Naive thymus-derived CD4-positive, alpha-beta T cell (primary cell): ENCODE measurements at regions not wholly inside any gene's neighbourhood (a gene's known extent, or its start where the extent isn't known, plus 50 kb on each side); places are given as distances from the start of the nearest gene placed in this dataset.

Source experiments
- ATAC-seq: fragments of 150-1000 bp; cut with Tn5 transposase; 2 replicates; pipeline ENCODE4 v1.10.0; 2021; ENCODE audit warnings: mild to moderate bottlenecking, moderate library complexity
- CTCF ChIA-PET: fragments of 350-600 bp; sonication (Branson Sonifier 250); formaldehyde crosslinking; loops from one replicate; lab custom pipeline; 2021; ENCODE audit warnings: antibody characterized with exemption; lab: Charles Lee
- POLR2A ChIA-PET: fragments of 350-600 bp; sonication (Branson Sonifier 250); formaldehyde crosslinking; loops from one replicate; lab custom pipeline; 2021; ENCODE audit warnings: antibody characterized with exemption, inconsistent platforms; lab: Charles Lee
- DNase-seq, 9 donors: peaks; one replicate each; pipeline versions ENCODE4 v3.0.0 to v3.0.0-alpha.2; 2020 to 2022; ENCODE audit warnings: mixed read lengths in 1 of 9
- H3K27ac ChIP-seq: one replicate; pipeline ENCODE4 v1.7.0; 2013; ENCODE audit warnings: mild to moderate bottlenecking, low read depth, low read length, moderate library complexity
- H3K27me3 ChIP-seq, 2 donors: one replicate each; pipeline ENCODE4 v1.7.0; 2013; ENCODE audit warnings: low read length in 2 of 2, mild to moderate bottlenecking in 2 of 2, moderate library complexity in 2 of 2; ENCODE audit not compliant: control insufficient read depth in 2 of 2, insufficient read depth in 2 of 2
- H3K36me3 ChIP-seq, 3 experiments: 1 replicate in 2 of 3; 2 replicates in 1 of 3; pipeline ENCODE4 v1.7.0; 2013; ENCODE audit warnings: low read length in 3 of 3, mild to moderate bottlenecking in 3 of 3, moderate library complexity in 1 of 3; ENCODE audit not compliant: insufficient read depth in 3 of 3, control insufficient read depth in 2 of 3
- H3K4me1 ChIP-seq, 2 donors: one replicate each; pipeline ENCODE4 v1.7.0; 2013; ENCODE audit warnings: low read length in 2 of 2, mild to moderate bottlenecking in 2 of 2, moderate library complexity in 1 of 2; ENCODE audit not compliant: control insufficient read depth in 2 of 2, insufficient read depth in 2 of 2
- H3K4me3 ChIP-seq: 2 replicates; pipeline ENCODE4 v1.7.0; 2013; ENCODE audit warnings: mild to moderate bottlenecking, low read length
- H3K9me3 ChIP-seq, 3 experiments: 1 replicate in 2 of 3; 2 replicates in 1 of 3; pipeline ENCODE4 v1.7.0; 2013; ENCODE audit warnings: low read length in 3 of 3; ENCODE audit not compliant: control insufficient read depth in 2 of 3
- H3K27ac Mint-ChIP-seq, 9 donors: one replicate each; pipeline ENCODE4 v1.8.0; 2020 to 2022; ENCODE audit warnings: mixed read lengths in 9 of 9, mild to moderate bottlenecking in 8 of 9, moderate library complexity in 5 of 9, inconsistent platforms in 2 of 9
- H3K27me3 Mint-ChIP-seq, 5 donors: one replicate each; pipeline ENCODE4 v1.8.0; 2021 to 2022; ENCODE audit warnings: mixed read lengths in 5 of 5, mild to moderate bottlenecking in 1 of 5
- H3K36me3 Mint-ChIP-seq, 5 donors: one replicate each; pipeline ENCODE4 v1.8.0; 2020 to 2022; ENCODE audit warnings: mixed read lengths in 5 of 5, mild to moderate bottlenecking in 3 of 5, inconsistent platforms in 1 of 5
- H3K4me1 Mint-ChIP-seq, 7 donors: one replicate each; pipeline ENCODE4 v1.8.0; 2020 to 2022; ENCODE audit warnings: mixed read lengths in 7 of 7, mild to moderate bottlenecking in 3 of 7, inconsistent platforms in 1 of 7
- H3K4me3 Mint-ChIP-seq, 10 donors: one replicate each; pipeline ENCODE4 v1.8.0; 2020 to 2022; ENCODE audit warnings: mild to moderate bottlenecking in 10 of 10, mixed read lengths in 10 of 10, moderate library complexity in 6 of 10, inconsistent platforms in 2 of 10
- H3K9me3 Mint-ChIP-seq, 11 donors: one replicate each; pipeline ENCODE4 v1.8.0; 2020 to 2022; ENCODE audit warnings: mixed read lengths in 11 of 11, mild to moderate bottlenecking in 4 of 11, inconsistent platforms in 1 of 11, moderate library complexity in 1 of 11
- intact Hi-C, 2 donors: fragments of 100-400 bp; cut with micrococcal nuclease; formaldehyde crosslinking; loops; one replicate each; pipeline ENCODE4 v1.15.1; 2023

DNA sequence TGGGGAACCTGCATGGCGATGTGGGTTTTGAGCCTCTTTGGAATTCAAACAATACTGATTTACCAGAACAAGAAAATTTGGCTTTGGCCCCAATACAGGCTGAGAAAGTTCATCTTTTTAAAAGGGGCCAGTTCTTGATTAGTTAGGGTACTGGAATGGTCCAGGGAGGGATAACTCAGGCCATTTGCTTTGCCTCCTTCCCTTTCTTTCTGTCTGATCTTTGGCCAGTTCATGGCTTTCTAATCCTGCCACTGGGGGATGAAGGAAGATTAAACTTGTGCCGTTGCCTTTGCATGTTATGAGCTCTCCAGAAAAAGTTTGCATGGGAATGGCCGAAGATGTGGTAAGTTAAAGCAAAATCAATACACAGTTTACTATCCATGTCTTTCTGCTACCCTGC lies 78.4 kb downstream of the ADAMTS15 start:
- Histone ChIP-seq H3K27ac (no peak overlapping the region), H3K4me1 (no peaks in the 10 kb centered on the region), H3K36me3 (no peaks in the 10 kb centered on the region), H3K9me3 (no peaks in the 10 kb centered on the region), H3K27me3 (no peaks in the 10 kb centered on the region), H3K4me3 (no peak overlapping the region)
- ATAC-seq, result no peak
- Mint-ChIP-seq H3K4me3 (no peak overlapping the region), H3K9me3 (peaks cover 0 to 2% (median 0%) of the 10 kb centered on the region in 11 donors), H3K4me1 (no peaks in the 10 kb centered on the region), H3K27me3 (peaks cover under 1 to 12% (median 4%) of the 10 kb centered on the region in 5 donors), H3K27ac (no peak overlapping the region), H3K36me3 (no peaks in the 10 kb centered on the region)
- ChIA-PET POLR2A (no interaction called here), CTCF (no interaction called here)
- intact Hi-C loops, result no loop called here
- no peak for DNase-seq

DNA sequence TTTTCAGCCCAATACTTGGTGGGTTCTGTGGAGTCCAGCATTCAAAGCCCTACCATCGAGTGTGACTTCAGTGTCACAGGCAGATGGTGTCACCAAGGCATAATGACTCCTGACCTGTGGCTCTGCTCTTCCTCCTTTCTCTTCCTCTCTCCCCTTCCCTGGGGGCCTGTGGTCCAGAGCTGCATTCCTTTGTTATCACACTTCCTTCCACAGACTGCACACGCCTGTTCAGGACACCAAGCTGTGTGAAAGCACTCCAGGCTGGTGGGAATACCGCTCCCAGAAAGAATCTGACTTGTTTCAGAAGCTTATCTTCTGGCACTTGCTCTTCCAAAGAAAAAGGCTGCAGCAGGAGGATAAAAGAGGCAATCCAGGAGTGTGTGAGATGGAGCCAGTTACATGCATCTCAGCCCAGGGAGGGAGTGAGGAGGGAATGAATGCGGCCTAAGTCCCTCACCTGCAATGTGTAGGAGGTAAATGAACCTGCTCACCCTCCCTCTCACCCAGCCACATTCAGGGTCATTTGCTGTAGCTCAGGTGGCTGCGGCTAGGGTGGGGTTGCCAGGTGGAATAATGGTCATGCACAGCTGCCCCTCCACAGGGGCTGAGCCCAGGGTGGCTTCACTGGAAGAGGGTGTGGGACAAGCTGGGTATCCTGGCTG lies 79.3 kb downstream of the ADAMTS15 start:
- Mint-ChIP-seq H3K36me3 (no peaks in the 10 kb centered on the region), H3K4me1 (no peaks in the 10 kb centered on the region), H3K9me3 (no peaks in the 10 kb centered on the region), H3K4me3 (no peak overlapping the region), H3K27ac (no peak overlapping the region), H3K27me3 (peaks cover 1 to 12% (median 4%) of the 10 kb centered on the region in 5 donors)
- no peaks in the 10 kb centered on the region for H3K9me3 ChIP-seq
- no peaks in the 10 kb centered on the region for H3K36me3 ChIP-seq
- no peaks in the 10 kb centered on the region for H3K27me3 ChIP-seq
- DNase-seq (no peak), ATAC-seq (no peak)
- no peak overlapping the region for H3K27ac ChIP-seq
- CTCF ChIA-PET, result no interaction called here
- H3K4me1 ChIP-seq, result no peaks in the 10 kb centered on the region
- POLR2A ChIA-PET, result no interaction called here
- no peak overlapping the region for H3K4me3 ChIP-seq
- intact Hi-C loops, result no loop called here

DNA sequence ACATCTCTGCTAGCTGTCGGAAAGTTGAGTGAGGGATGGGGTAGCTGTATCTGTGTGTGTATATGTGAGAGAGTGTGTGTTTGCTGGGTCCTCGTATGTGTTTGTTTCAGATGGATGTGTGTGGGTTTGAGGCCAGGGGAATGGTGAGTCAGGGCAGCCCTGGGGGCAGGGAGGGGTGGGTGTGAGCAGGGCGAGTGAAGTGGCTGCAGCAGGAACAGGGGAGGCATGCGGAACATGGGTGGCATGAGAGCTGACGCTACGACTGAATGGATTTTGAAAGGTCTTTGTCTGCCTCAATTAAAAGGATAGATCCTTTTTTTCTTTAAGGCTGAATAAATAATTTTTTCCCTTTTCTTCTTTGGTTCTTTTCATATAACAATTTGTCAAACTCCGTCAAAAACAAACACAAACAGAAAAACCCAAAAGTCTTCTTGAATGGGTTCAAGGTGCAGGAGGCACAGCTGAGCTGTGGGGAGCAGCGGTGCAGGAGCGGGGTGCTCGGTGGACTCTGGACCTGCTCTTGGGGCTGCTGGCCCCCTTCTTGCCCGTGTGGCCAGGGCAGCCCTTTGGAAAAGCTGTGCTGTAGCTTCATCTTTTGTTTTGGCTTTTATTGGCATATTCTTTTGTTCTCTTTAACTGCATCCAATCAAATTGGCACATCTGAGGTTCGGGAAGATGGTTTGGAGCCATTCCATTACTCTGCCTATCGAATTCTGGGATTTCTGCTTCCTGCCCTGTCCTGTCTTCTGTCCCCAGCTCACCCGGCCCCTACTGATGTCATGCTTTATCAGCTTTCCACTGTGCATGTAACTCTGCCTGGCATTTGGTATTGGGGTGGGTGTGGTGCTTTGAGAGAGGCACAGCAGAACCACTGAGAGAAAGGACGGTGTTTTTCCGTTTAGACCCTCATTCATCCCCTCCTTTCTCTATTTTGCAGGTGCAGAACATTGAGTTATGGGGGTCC lies 80.1 kb downstream of the ADAMTS15 start:
- POLR2A ChIA-PET, result no interaction called here

DNA sequence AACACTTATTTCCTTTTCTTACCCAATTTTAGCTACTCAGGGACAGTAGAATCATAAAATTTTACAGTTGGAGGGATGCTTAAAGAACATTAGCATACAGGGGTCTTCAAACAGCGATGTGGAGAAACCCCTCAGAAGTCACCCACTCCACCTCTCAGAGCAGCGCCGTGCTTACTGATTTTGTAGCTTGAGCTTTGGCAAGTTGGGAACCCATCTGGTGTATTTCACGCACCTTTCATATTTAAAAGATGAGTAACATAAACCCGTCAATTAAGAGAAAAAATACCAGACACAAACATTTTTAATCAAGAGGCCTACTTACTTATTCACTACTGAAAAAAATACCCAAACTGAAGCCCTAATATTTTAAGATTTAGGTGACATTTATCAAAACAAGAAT lies 80.9 kb downstream of the ADAMTS15 start:
- Mint-ChIP-seq H3K27ac (no peak overlapping the region), H3K4me3 (no peak overlapping the region), H3K4me1 (no peaks in the 10 kb centered on the region), H3K36me3 (no peaks in the 10 kb centered on the region), H3K27me3 (peaks cover 1 to 12% (median 4%) of the 10 kb centered on the region in 5 donors), H3K9me3 (no peaks in the 10 kb centered on the region)
- no peaks in the 10 kb centered on the region for H3K27me3 ChIP-seq
- ChIA-PET POLR2A (no interaction called here), CTCF (no interaction called here)
- intact Hi-C loops, result no loop called here
- H3K4me3 ChIP-seq, result no peak overlapping the region
- H3K9me3 ChIP-seq, result no peaks in the 10 kb centered on the region
- no peaks in the 10 kb centered on the region for H3K36me3 ChIP-seq
- no peak overlapping the region for H3K27ac ChIP-seq
- no peaks in the 10 kb centered on the region for H3K4me1 ChIP-seq
- ATAC-seq (no peak), DNase-seq (no peak)

More for the DNA sequence above, 80.1 kb downstream of the ADAMTS15 start:
- Histone ChIP-seq H3K4me3 (no peak overlapping the region), H3K4me1 (no peaks in the 10 kb centered on the region), H3K27me3 (no peaks in the 10 kb centered on the region), H3K9me3 (no peaks in the 10 kb centered on the region), H3K27ac (no peak overlapping the region), H3K36me3 (no peaks in the 10 kb centered on the region)
- H3K27me3 Mint-ChIP-seq, result peaks cover 1 to 12% (median 4%) of the 10 kb centered on the region in 5 donors
- H3K4me3 Mint-ChIP-seq, result no peak overlapping the region
- no peaks in the 10 kb centered on the region for H3K4me1 Mint-ChIP-seq
- DNase-seq, result no peak
- no peak for ATAC-seq
- H3K9me3 Mint-ChIP-seq, result no peaks in the 10 kb centered on the region
- no peak overlapping the region for H3K27ac Mint-ChIP-seq
- CTCF ChIA-PET, result no interaction called here
- no peaks in the 10 kb centered on the region for H3K36me3 Mint-ChIP-seq
- intact Hi-C loops, result no loop called here

DNA sequence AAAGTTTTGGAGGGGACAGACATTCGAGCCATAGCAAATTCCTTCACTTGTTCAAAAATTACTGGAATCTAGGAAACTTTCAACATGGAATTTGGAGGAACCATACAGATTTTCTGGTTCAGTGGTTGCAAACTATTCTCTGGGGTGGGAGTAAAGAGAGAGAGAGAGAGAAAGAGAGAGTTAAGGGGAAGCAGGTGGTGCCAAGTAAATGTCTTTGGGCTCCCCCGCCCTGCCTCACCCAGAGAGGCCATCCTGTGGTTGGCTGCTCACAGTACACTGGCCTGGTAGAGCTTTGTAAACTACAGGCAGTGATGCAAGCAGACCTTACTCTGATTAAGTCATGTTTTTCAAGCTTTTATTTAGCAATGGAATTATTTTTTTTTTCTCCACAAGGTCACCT lies 82.6 kb downstream of the ADAMTS15 start:
- Mint-ChIP-seq H3K36me3 (no peaks in the 10 kb centered on the region), H3K27me3 (peaks cover 4 to 16% (median 5%) of the 10 kb centered on the region in 5 donors), H3K9me3 (peaks cover 0 to under 1% (median 0%) of the 10 kb centered on the region in 11 donors), H3K27ac (no peak overlapping the region), H3K4me1 (no peaks in the 10 kb centered on the region), H3K4me3 (no peak overlapping the region)
- ATAC-seq (no peak), DNase-seq (no peak)
- intact Hi-C loops, result no loop called here
- Histone ChIP-seq H3K9me3 (no peaks in the 10 kb centered on the region), H3K27me3 (no peaks in the 10 kb centered on the region), H3K36me3 (no peaks in the 10 kb centered on the region), H3K27ac (no peak overlapping the region), H3K4me1 (no peaks in the 10 kb centered on the region), H3K4me3 (no peak overlapping the region)
- CTCF ChIA-PET, result no interaction called here
- POLR2A ChIA-PET, result no interaction called here

DNA sequence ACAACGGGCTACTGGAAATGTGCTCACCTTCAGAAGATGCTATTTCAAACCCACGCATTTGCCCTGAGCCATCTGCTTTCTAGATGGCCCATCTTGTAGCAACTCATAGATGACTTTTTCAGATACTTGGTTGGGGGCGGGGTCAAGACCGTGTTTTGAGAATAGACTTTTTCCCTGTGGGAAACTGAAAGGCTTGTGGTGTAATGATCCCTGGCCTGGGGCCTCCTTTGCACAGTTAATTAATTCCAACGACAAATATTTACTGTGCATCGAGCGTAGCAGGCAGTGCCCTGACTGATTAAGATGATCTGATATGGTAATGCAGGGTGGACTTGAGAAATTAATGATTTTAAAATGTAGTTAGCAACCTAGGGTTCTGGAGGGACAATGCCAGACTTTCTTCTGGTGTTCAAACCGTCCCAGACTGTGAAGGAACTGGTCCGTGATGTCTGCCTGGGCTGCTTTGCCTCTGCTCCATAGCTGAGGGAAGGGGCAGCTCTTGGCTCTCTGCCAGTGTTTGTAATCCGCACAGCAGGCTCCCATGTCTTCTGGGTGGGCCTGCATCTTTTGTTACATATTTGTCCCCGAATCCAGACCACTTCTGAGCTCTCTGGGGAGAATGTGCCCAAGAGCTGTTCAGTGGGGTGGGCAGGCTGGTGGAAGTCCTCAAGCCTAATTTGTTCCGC lies 84.8 kb downstream of the ADAMTS15 start:
- Mint-ChIP-seq H3K27me3 (peaks cover 4 to 12% (median 5%) of the 10 kb centered on the region in 5 donors), H3K4me1 (no peaks in the 10 kb centered on the region), H3K9me3 (peaks cover 0 to 2% (median 0%) of the 10 kb centered on the region in 11 donors), H3K27ac (no peak overlapping the region), H3K36me3 (no peaks in the 10 kb centered on the region), H3K4me3 (no peak overlapping the region)
- H3K36me3 ChIP-seq, result no peaks in the 10 kb centered on the region
- H3K9me3 ChIP-seq, result no peaks in the 10 kb centered on the region
- H3K27me3 ChIP-seq, result no peaks in the 10 kb centered on the region
- intact Hi-C loops, result no loop called here
- no peak for DNase-seq
- ChIA-PET CTCF (no interaction called here), POLR2A (no interaction called here)
- H3K4me3 ChIP-seq, result no peak overlapping the region
- no peak overlapping the region for H3K27ac ChIP-seq
- ATAC-seq, result no peak
- H3K4me1 ChIP-seq, result no peaks in the 10 kb centered on the region
